ENCODE measurements at regions not wholly inside any gene's neighbourhood (a gene's known extent, or its start where the extent isn't known, plus 50 kb on each side); places are given as distances from the start of the nearest gene placed in this dataset.

GRCh38 chr6:170039156-170040114 lies 251.4 kb downstream of the DLL1 start:
- TF ChIP-seq CHD2 (IDR thresholded peaks at IDR 0.05; ENCODE audit: low read length, partially characterized antibody): no peak
- no peak for TF ChIP-seq CTCF (IDR thresholded peaks at IDR 0.05)
- TF ChIP-seq EP300 (IDR thresholded peaks at IDR 0.05; ENCODE audit: borderline replicate concordance in 1 of 2, low read depth in 1 of 2, low read length in 1 of 2): no peak
- no peak for TF ChIP-seq REST (IDR thresholded peaks at IDR 0.05; ENCODE audit: low read depth, low read length)
- TF ChIP-seq POLR2AphosphoS5 (IDR thresholded peaks at IDR 0.05; ENCODE audit: low read depth, low read length): no peak
- TF ChIP-seq USF2 (IDR thresholded peaks at IDR 0.05; ENCODE audit: borderline replicate concordance, low read depth, low read length): no peak
- no peak for TF ChIP-seq FOXJ3 (CRISPR knock-in tag; IDR thresholded peaks at IDR 0.05)
- TF ChIP-seq RAD21 (IDR thresholded peaks at IDR 0.05; ENCODE audit: low read length): no peak
- TF ChIP-seq RFX5 (IDR thresholded peaks at IDR 0.05; ENCODE audit: low read length): no peak
- no peak for TF ChIP-seq RCOR1 (IDR thresholded peaks at IDR 0.05; ENCODE audit: low read length)
- TF ChIP-seq NFIC (IDR thresholded peaks at IDR 0.05; ENCODE audit: borderline replicate concordance): no peak

Data from SK-N-SH (cell line).